ENCODE measurements at regions not wholly inside any gene's neighbourhood (a gene's known extent, or its start where the extent isn't known, plus 50 kb on each side); places are given as distances from the start of the nearest gene placed in this dataset.

- DNase-seq = no peak
These were observed 207.8 kb upstream of the FAR2 start for GRCh38 chr12:28941248-28941647.

DNA sequence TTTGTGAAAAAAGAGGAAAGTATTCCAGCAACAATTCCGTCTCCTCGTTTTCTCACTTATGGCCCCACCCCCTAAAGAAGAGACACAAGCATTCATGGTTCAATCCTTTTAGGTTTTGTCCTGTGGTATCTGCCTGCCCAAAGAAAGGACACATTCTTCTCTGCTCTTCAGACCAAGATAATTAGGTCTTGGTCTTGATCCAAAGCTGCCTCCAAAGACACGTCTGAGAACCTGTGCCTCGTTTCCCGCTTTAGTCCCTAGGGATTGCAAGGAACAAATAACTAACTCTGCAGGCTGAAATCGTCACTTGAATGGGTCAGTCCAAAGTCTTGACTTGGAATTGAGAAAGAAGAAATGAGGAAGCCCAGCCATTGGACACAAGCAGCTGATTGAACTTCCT is 202.7 kb upstream of the FAR2 start:
- DNase-seq = no peak

GRCh38 chr12:28948685-28949084 is 200.4 kb upstream of the FAR2 start:
- DNase-seq = no peak

GRCh38 chr12:28949184-28949583 is 199.9 kb upstream of the FAR2 start:
- no peak for DNase-seq

- DNase-seq = no peak
These were observed 199.0 kb upstream of the FAR2 start for GRCh38 chr12:28950049-28950448.

- DNase-seq = no peak
These were observed 197.1 kb upstream of the FAR2 start for GRCh38 chr12:28951935-28952334.

GRCh38 chr12:28954333-28954732 is 194.7 kb upstream of the FAR2 start:
- no peak for DNase-seq

GRCh38 chr12:28955491-28955890 is 193.6 kb upstream of the FAR2 start:
- DNase-seq = no peak

DNA sequence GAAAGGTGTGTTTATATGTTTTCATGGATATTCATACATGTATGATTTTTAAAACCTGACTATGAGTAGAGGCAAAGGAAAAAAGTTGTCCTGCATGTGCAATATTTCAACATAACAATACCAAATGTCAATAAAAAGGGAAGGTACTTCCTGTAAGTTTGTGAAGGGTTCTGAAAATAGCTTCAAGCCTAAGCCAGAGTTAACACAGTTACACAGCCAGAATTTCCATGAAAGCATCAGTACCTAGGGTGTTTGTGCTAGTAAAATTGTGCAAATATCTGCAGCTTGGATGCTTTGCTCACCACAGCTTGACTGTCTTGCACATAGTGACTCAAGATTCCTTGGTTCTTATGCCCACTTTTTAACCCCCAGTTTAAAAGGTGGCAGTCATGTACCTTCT is 193.1 kb upstream of the FAR2 start:
- no peak for DNase-seq

GRCh38 chr12:28958553-28959195 is 190.4 kb upstream of the FAR2 start:
- DNase-seq = no peak

DNA sequence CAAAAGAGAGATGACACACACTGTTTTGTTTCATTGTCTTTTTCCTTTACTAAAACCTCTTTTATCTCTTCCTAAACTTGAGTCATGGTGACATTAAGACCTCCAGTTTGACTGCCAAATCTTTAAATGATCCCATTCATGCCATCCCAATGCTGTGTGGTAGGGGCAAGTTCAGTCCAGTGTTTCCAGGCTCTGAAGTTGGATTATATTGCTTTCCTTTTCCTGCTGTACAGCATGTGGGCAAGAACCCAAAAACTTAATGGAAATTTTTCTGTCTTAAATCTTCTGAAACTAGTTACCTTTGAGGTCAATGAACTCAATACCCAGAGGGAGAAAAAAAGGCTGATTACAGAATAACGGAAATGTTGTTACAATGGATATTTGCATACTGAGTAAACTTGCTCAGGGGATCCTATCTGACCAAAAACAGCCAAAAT is 187.1 kb upstream of the FAR2 start:
- no peak for DNase-seq

DNA sequence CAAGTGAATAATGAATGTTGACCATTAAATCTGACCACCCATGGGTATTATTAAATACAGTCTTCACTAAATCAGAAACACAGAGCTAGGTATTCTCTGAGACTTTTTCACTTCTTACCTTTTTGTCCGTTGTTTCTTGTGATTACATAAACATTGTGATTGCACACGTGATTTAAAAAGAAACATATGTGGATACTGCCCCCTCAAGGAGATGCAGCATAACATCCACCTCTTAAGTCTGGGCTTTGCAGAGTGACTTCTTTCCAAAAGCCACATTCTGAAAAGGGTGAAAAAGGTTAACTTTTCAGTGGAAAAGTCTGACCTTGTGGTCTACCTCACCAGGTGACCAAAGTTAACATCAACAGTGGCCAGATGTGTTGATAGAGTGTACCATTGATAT is 185.5 kb upstream of the FAR2 start:
- no peak for DNase-seq

GRCh38 chr12:28966046-28966780 is 182.9 kb upstream of the FAR2 start:
- DNase-seq = no peak

DNA sequence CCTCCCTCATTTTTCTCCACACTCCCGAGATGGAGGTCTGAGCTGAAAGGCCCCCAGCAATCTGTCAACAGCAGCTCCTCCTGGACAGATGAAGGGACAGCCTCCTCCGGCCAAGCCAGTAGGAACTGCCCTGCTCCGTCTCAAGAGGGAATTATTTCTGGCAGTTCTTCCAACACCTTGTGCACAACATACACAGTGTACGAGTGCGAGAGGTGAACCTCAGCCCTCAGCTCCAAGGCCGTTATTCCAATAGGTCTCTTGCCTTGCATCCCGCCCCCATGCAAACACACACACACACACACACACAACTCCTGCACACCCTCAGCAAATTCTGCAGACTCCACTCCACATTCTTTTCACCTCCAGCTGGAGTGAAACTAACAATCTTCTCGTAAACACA is 181.7 kb upstream of the FAR2 start:
- DNase-seq = no peak

DNA sequence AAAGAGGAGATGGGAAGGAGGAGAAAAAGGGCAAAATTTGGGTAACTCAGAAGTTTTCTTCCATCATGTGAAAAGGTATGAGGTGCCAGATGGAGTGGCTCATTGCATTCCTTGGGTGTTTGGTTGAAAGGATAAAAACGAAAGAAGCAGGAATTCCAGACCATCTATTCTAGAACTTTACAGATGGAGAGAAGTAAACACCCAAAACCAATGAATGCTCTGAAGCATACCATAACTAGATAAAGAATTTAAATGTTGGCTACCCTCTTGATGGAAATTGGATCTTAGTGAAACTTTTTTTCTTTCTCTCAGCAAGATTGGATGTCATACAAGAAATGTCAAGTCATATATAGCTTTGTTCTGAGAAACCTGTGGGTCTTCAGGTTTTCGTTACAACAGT is 175.6 kb upstream of the FAR2 start:
- no peak for DNase-seq

GRCh38 chr12:28974166-28974565 is 174.9 kb upstream of the FAR2 start:
- DNase-seq = no peak

DNA sequence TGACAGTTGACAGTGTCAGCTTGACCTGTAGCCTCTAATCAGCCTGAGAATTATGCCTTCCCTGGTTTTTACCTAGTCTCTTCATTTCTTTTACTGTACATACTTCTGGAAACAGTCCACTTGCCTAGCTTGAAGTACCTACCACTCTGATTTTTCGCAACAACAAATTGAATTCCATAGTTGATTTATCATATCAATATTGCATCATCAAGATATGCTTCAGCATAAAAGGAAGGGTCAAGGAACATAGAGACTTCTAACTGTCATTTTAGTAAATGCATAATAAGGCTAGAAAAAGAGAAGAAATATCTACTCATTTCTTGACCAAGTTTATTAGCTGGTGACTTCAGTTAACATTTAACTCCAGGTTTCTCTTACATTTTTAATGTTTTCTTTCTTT is 174.2 kb upstream of the FAR2 start:
- DNase-seq = no peak

- no peak for DNase-seq
These were observed 173.3 kb upstream of the FAR2 start for GRCh38 chr12:28975564-28976340.

DNA sequence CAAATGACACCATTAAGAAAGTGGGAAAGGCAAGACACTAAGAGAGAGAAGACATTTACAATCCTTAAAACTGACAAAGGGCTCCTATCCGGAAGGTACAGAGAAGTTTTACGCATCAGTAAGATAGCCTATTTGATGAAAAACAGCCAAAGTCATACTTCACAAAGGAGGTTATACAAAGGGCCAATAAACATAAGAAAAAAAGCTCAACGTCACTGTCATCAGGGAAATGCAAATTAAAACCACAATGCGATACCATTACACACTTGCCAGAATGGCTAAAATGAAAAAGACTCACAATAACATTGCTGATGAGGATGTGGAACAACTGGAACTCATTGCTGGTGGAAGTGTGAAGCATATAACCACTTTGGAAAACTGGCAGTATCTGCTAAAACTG is 168.6 kb upstream of the FAR2 start:
- no peak for DNase-seq

DNA sequence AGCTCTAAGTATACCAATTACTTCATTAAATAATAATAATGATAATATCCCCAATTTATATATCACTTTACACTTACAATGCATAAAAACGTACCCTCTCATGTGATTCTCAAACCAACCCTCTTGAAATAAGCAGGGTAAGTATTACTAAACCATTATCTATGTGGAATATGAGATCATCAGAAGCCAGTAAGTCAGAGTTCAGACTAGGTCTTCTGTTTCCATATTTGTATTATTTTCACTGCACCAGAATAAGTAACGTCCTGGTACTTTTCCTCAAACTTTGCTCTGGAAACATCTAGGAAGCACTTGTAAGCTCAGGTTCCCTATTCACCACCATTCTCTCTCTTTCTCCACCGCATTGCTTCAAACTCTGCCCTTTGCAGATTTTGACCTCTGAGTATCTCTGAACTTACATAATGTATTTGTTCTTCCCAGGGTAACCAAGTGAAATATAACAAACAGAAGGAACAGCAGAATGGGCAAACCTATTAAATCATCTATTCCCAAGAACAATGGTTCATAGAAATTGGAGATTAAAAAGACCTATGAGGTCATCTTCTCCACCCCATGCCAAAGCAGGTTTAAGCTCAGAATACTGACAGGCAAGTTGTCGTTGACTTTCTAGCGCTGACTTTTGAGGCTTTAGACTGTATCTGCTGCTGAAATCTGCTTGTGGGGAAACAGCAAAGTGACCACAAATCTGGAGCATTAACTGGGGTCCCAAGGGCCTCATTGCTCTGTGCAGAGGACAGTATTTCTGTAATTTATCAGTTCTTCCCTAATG is 161.3 kb upstream of the FAR2 start:
- no peak for DNase-seq

- no peak for DNase-seq
These were observed 160.8 kb upstream of the FAR2 start for GRCh38 chr12:28988325-28988704.

- no peak for DNase-seq
These were observed 157.5 kb upstream of the FAR2 start for GRCh38 chr12:28991626-28992025.

DNA sequence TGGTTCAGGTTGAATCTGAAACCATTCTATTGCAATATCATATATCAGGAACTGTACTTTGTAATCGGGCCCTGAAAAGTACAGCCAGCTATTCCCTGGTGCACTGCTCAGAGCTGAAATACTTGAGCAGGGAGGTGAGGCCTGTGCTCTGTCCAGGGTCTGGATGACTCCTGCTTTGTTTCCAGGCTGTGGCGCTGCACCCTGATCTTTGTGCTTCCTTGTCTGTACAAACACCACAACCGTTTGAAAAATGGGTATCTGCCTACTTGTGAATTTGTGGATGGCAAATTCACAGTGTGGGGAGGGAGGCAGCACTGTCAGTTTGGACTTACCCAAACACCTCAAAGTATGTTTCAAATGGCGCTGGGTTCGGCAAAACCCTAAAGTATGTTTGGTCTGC is 155.4 kb upstream of the FAR2 start:
- no peak for DNase-seq
